Pancreas (tissue), 10 donors: ENCODE measurements at regions not wholly inside any gene's neighbourhood (a gene's known extent, or its start where the extent isn't known, plus 50 kb on each side); places are given as distances from the start of the nearest gene placed in this dataset.

Experiments used
- ATAC-seq, 4 donors: fragments of 200-7000 bp; cut with Tn5 transposase; one replicate each; pipeline versions ENCODE4 v1.8.0 to v1.9.1; 2020; ENCODE audit warnings: mild to moderate bottlenecking in 4 of 4, moderate library complexity in 4 of 4
- DNase-seq, 6 donors: peaks; one replicate each; pipeline ENCODE4 v3.0.0-alpha.2; 2020
- FAIRE-seq: peaks from 2 replicates; lab custom pipeline; 2012; peaks lifted over from hg19 to GRCh38; lab: Jason Lieb, UNC
- H3K27ac ChIP-seq, 4 donors: fragments of 200-600 bp; sonication (generic); 1 replicate in 3 of 4; 2 replicates in 1 of 4; pipeline versions ENCODE4 v1.5.0 to v1.8.0; 2020
- H3K27me3 ChIP-seq, 4 donors: fragments of 200-600 bp; one replicate each; pipeline ENCODE4 v1.8.0; 2021
- H3K36me3 ChIP-seq, 3 donors: fragments of 200-600 bp; sonication (generic) in 1 of 3; one replicate each; pipeline versions ENCODE4 v1.5.0 to v1.8.0; 2020 to 2021
- H3K4me1 ChIP-seq, 3 donors: fragments of 200-600 bp; one replicate each; pipeline ENCODE4 v1.8.0; 2021
- H3K4me3 ChIP-seq, 4 donors: fragments of 200-600 bp; sonication (generic) in 2 of 4; one replicate each; pipeline versions ENCODE4 v1.5.0 to v1.8.0; 2020 to 2021
- H3K9me3 ChIP-seq, 4 donors: fragments of 200-600 bp; one replicate each; pipeline ENCODE4 v1.8.0; 2021
- CTCF ChIP-seq, 4 donors: fragments of 200-600 bp; sonication (generic) in 3 of 4; IDR thresholded peaks; one replicate each; pipeline versions ENCODE4 v1.5.0 to v1.8.0; 2021; ENCODE audit warnings: antibody characterized with exemption in 4 of 4
- WGBS, 2 donors: extraction: QIAGEN DNeasy Blood & Tissue Kit; methylation state at CpG; one replicate each; pipeline ENCODE4 v1.1.7; 2013; 5-methylcytosine and 5-hydroxymethylcytosine counted together
- intact Hi-C, 3 donors: fragments of 100-400 bp; cut with DNase I; formaldehyde crosslinking; loops; one replicate each; pipeline versions ENCODE4 v1.11.1 to v1.14.2; 2022
- donor health status: healthy with polysubstance abuse.
- donor health status: DM: no; HTN: no; CAD: no; lungs with moderate emphysema.
- donor health status: DM: no; HTN: no; CAD: no.
- donor health status: control.
- donor health status: control.
- donor health status: Bipolar disorder and iron deficiency.
- donor health status: DM: yes; HTN: yes; CAD: no.
- donor health status: DM: no; HTN: no; CAD: no.
- donor health status: DM: no; HTN: no; CAD: no.
- donor health status: DM: yes; HTN: yes; CAD: no.

GRCh38 chr5:24188216-24188925, 456.4 kb downstream of the CDH10 start:
- intact Hi-C loops, result no loop called here
- FAIRE-seq, result no peak

DNA sequence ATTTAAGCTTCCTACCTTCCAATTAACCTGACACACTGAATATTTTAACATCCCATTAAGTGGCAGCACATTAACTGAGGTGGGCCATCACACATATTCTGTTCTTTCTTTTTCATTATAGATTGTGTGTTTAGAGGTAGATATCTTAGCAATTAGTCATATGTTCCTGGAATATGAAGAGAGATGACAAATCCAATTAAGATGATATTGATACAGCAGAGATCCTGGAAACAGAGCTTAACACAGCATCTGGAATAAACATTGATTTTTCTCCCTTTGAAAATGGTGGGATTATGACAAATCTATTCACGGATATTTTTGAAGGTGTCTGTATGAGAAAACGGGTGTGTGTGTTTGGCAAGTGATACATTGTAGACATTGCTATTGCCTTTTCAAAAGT, 448.0 kb downstream of the CDH10 start:
- Histone ChIP-seq H3K4me3 (no peak overlapping the region), H3K9me3 (no peaks in the 10 kb centered on the region), H3K4me1 (no peaks in the 10 kb centered on the region), H3K36me3 (no peaks in the 10 kb centered on the region), H3K27me3 (no peaks in the 10 kb centered on the region), H3K27ac (no peak overlapping the region)
- DNase-seq (no peak), ATAC-seq (no peak), FAIRE-seq (no peak)
- WGBS, 2 donors, result 43 to 60% methylated on average over 2 of the region's 2 CpGs
- intact Hi-C loops, result no loop called here
- no peak for TF ChIP-seq CTCF (IDR thresholded peaks at IDR 0.05)

More at GRCh38 chr5:24188216-24188925, 456.4 kb downstream of the CDH10 start:
- no peak overlapping the region for H3K27ac ChIP-seq
- 67 to 84% methylated on average over 7 of the region's 7 CpGs for WGBS, 2 donors
- no peak for TF ChIP-seq CTCF (IDR thresholded peaks at IDR 0.05)
- H3K36me3 ChIP-seq, result no peaks in the 10 kb centered on the region
- ATAC-seq (no peak), DNase-seq (no peak)
- no peaks in the 10 kb centered on the region for H3K4me1 ChIP-seq
- no peak overlapping the region for H3K4me3 ChIP-seq
- H3K9me3 ChIP-seq, result no peaks in the 10 kb centered on the region
- H3K27me3 ChIP-seq, result no peaks in the 10 kb centered on the region

DNA sequence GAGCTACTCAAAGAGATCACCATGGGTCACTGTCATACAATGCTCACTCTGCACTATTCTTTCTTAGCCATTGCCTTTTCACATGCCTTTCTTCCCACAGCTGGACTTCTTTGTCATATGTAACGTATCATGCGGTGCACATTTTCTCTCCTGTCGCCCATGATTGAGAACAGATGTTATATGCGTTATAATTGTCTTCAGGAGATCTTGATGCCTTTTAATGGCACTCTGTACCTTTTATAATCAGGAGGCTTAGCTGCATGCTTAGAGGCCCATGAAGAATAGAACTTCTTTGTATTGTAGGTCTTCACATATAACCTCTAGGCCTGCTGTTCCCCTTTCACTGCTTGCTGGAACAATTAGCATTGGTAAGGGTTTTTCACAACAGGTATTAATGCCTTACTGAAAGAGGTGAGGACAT, 436.1 kb downstream of the CDH10 start:
- DNase-seq (no peak), FAIRE-seq (no peak), ATAC-seq (no peak)
- H3K4me3 ChIP-seq, result no peak overlapping the region
- H3K36me3 ChIP-seq, result no peaks in the 10 kb centered on the region
- TF ChIP-seq CTCF (IDR thresholded peaks at IDR 0.05), result no peak
- H3K4me1 ChIP-seq, result no peaks in the 10 kb centered on the region
- no peak overlapping the region for H3K27ac ChIP-seq
- no peaks in the 10 kb centered on the region for H3K9me3 ChIP-seq
- no peaks in the 10 kb centered on the region for H3K27me3 ChIP-seq
- 51 to 58% methylated on average over 4 of the region's 4 CpGs for WGBS, 2 donors
- intact Hi-C loops, result no loop called here

DNA sequence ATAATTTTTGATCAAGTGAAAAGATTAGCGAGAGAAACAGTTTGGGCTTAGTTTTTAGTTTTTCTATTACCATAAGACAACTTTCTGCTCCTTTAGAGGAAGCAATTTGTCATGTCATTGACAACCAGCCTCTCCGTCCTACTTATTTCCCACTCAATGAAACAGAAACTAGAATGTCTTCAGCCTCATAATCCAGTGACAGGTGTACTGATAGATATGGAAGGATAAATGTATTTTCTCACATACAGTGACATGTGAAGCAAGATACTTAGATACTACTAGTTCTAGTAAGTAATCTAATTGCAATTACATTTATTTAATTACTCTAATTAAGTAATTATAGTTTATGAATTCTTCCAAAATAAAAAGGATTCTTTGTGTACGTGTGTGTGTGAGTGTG, 429.7 kb downstream of the CDH10 start:
- no peak for DNase-seq
- Histone ChIP-seq H3K36me3 (no peaks in the 10 kb centered on the region), H3K4me3 (no peak overlapping the region), H3K27me3 (no peaks in the 10 kb centered on the region), H3K27ac (no peak overlapping the region), H3K9me3 (no peaks in the 10 kb centered on the region), H3K4me1 (no peaks in the 10 kb centered on the region)
- intact Hi-C loops, result no loop called here
- 52 to 66% methylated on average over 3 of the region's 3 CpGs for WGBS, 2 donors
- TF ChIP-seq CTCF (IDR thresholded peaks at IDR 0.05), result no peak
- ATAC-seq, result no peak
- no peak for FAIRE-seq

GRCh38 chr5:24222876-24223275, 421.9 kb downstream of the CDH10 start:
- TF ChIP-seq CTCF (IDR thresholded peaks at IDR 0.05), result no peak
- intact Hi-C loops, result no loop called here
- Histone ChIP-seq H3K9me3 (no peaks in the 10 kb centered on the region), H3K36me3 (no peaks in the 10 kb centered on the region), H3K27ac (no peak overlapping the region), H3K27me3 (no peaks in the 10 kb centered on the region), H3K4me1 (no peaks in the 10 kb centered on the region), H3K4me3 (no peak overlapping the region)
- FAIRE-seq, result no peak
- WGBS, 2 donors, result 74 to 82% methylated on average over 2 of the region's 2 CpGs
- ATAC-seq, result no peak
- no peak for DNase-seq
